ENCODE measurements at regions not wholly inside any gene's neighbourhood (a gene's known extent, or its start where the extent isn't known, plus 50 kb on each side); places are given as distances from the start of the nearest gene placed in this dataset.

- TF ChIP-seq BHLHE40 (IDR thresholded peaks at IDR 0.05; ENCODE audit: low read depth, low read length) (no peak), ELK1 (IDR thresholded peaks at IDR 0.05; ENCODE audit: borderline replicate concordance, low read depth, low read length) (no peak)
- BruUV-seq (replicated peaks): no TSS peak
- Histone ChIP-seq H4K8ac (ENCODE audit: low read depth in 2 of 2, low read length in 2 of 2) (no peak overlapping the region), H2AFZ (replicated peaks; ENCODE audit: low read length, poor library complexity) (no peak overlapping the region), H3K23ac (ENCODE audit: low read depth, low read length) (no peak overlapping the region), H2BK20ac (ENCODE audit: low read depth, low read length) (no peak overlapping the region), H3K4me2 (ENCODE audit: low read depth, low read length) (no peak overlapping the region), H3K14ac (replicated peaks; ENCODE audit: low read depth, low read length) (no peak overlapping the region), H3K27ac (ENCODE audit: insufficient read depth, low read length) (no peak overlapping the region), H4K20me1 (ENCODE audit: insufficient read depth, low read length) (no peaks in the 10 kb centered on the region), H3K18ac (ENCODE audit: low read depth, low read length) (no peak overlapping the region), H3K4me3 (ENCODE audit: insufficient read depth, low read depth, low read length) (no peak overlapping the region), H3K56ac (ENCODE audit: extremely low read depth, insufficient read depth, low read length) (no peak overlapping the region), H2BK5ac (ENCODE audit: low read depth, low read length, poor library complexity, severe bottlenecking) (no peak overlapping the region), H4K5ac (ENCODE audit: low read depth, low read length) (no peak overlapping the region), H3K4me1 (ENCODE audit: control insufficient read depth, insufficient read depth, low read length) (no peaks in the 10 kb centered on the region), H2AK5ac (ENCODE audit: low read depth, low read length) (no peak overlapping the region), H3K27me3 (ENCODE audit: control insufficient read depth, insufficient read depth, low read length) (peaks cover 31% of the 10 kb centered on the region), H3K9ac (ENCODE audit: low read depth, low read length) (no peak overlapping the region), H3K4ac (ENCODE audit: low read depth, low read length) (no peak overlapping the region), H2BK15ac (ENCODE audit: low read depth, low read length) (no peak overlapping the region), H3K9me3 (ENCODE audit: control insufficient read depth, insufficient read depth, low read length) (no peaks in the 10 kb centered on the region), H2AK9ac (replicated peaks; ENCODE audit: low read depth, low read length, poor library complexity) (no peak overlapping the region), H2BK120ac (ENCODE audit: low read depth, low read length) (no peak overlapping the region), H3K9me1 (ENCODE audit: insufficient read depth, low read length) (no peaks in the 10 kb centered on the region), H3K79me1 (ENCODE audit: low read depth in 1 of 2, low read length in 2 of 2) (no peaks in the 10 kb centered on the region), H4K91ac (ENCODE audit: insufficient read depth, low read depth, low read length) (no peak overlapping the region), H3K36me3 (ENCODE audit: control insufficient read depth, insufficient read depth, low read length) (no peaks in the 10 kb centered on the region)
- in situ Hi-C loops (cut with MboI; ENCODE audit: low sequenced_read_pairs): no loop called here
- intact Hi-C loops (cut with micrococcal nuclease): no loop called here
- ChIA-PET POLR2A (ENCODE audit: unreplicated experiment) (no interaction called here), CTCF (no interaction called here)
- no peak for ATAC-seq (ENCODE audit: low read depth)
- dilution Hi-C loops (cut with HindIII; ENCODE audit: low sequenced_read_pairs, unreplicated experiment): no loop called here
- DNase-seq: no peak
- no CpG with 5 or more reads among the region's 3 CpGs for WGBS, 2 experiments (ENCODE audit: extremely low coverage in 2 of 2, insufficient read length in 1 of 2)
These were observed 174.3 kb downstream of the IRS2 start for GRCh38 chr13:109611912-109612691.

All from IMR-90 (cell line).